ENCODE measurements at regions not wholly inside any gene's neighbourhood (a gene's known extent, or its start where the extent isn't known, plus 50 kb on each side); places are given as distances from the start of the nearest gene placed in this dataset.

DNA sequence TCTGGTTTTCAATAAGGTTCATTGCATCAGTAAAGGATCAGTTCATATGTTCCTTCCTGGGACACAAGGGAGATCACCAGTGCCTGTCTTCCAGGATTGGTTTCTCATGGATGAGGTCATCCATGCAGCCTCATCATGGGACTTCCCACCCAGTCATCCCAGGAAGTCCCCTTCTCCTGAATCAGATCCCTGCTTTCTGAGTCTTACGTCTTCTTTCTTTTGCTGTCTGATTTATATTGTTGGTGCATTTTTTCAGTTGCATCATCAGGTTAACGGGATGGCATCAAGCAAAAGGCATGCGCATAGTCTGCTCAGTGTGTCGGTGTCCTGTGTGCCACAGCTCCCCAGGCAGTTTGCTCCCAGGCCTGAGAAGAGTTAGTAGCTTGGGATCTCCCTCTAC lies 105.9 kb downstream of the SOX11 start:
- DNase-seq (ENCODE audit: low read depth, low spot score) (no peak), FAIRE-seq (no peak)
- dilution Hi-C loops (cut with MboI; ENCODE audit: extremely low pct_ligation_motif_present, low sequenced_read_pairs), result no loop called here

GRCh38 chr2:5799348-5799747 lies 107.2 kb downstream of the SOX11 start:
- dilution Hi-C loops (cut with MboI; ENCODE audit: extremely low pct_ligation_motif_present, low sequenced_read_pairs), result no loop called here
- no peaks in the 10 kb centered on the region for H3K79me2 ChIP-seq (ENCODE audit: control insufficient read depth, insufficient read depth, low read length)
- H3K9ac ChIP-seq (ENCODE audit: control insufficient read depth, extremely low read depth, insufficient read depth, low read length), result no peak overlapping the region
- no peak overlapping the region for H3K4me3 ChIP-seq (ENCODE audit: control insufficient read depth in 2 of 3, extremely low read depth in 1 of 3, insufficient read depth in 2 of 3, low read depth in 1 of 3, low read length in 3 of 3)
- FAIRE-seq, result no peak
- no peak overlapping the region for H3K27ac ChIP-seq (ENCODE audit: control insufficient read depth, insufficient read depth, low read length)
- no peak overlapping the region for H2AFZ ChIP-seq (ENCODE audit: control insufficient read depth, low read length)
- no peaks in the 10 kb centered on the region for H3K4me1 ChIP-seq (ENCODE audit: control insufficient read depth, extremely low read depth, insufficient read depth, low read length)
- no peak for TF ChIP-seq EZH2 (IDR thresholded peaks at IDR 0.05; ENCODE audit: low read length)
- TF ChIP-seq CTCF (optimal IDR thresholded peaks at IDR 0.05 in 1 of 3, IDR thresholded peaks at IDR 0.05 in 1 of 3, conservative IDR thresholded peaks at IDR 0.05 in 1 of 3; ENCODE audit: extremely low read depth in 1 of 3, insufficient read depth in 2 of 3, low read length in 3 of 3), result no peak
- no peak for DNase-seq (ENCODE audit: low read depth, low spot score)
- H3K9me3 ChIP-seq (ENCODE audit: control insufficient read depth, low read depth, low read length), result peaks cover 2% of the 10 kb centered on the region
- no peak overlapping the region for H3K4me2 ChIP-seq (ENCODE audit: control insufficient read depth, extremely low read depth, insufficient read depth, low read depth, low read length)
- H4K20me1 ChIP-seq (ENCODE audit: control insufficient read depth, extremely low read depth, insufficient read depth, low read length), result no peaks in the 10 kb centered on the region
- H3K9me1 ChIP-seq (ENCODE audit: control insufficient read depth, extremely low read depth, insufficient read depth, low read length), result no peaks in the 10 kb centered on the region
- no peaks in the 10 kb centered on the region for H3K27me3 ChIP-seq (ENCODE audit: control insufficient read depth, extremely low read depth, insufficient read depth, low read length)
- no peaks in the 10 kb centered on the region for H3K36me3 ChIP-seq (ENCODE audit: control insufficient read depth in 2 of 2, extremely low read depth in 1 of 2, insufficient read depth in 2 of 2, low read length in 2 of 2)

More for the DNA sequence above, 105.9 kb downstream of the SOX11 start:
- no peak overlapping the region for H2AFZ ChIP-seq (ENCODE audit: control insufficient read depth, low read length)
- H3K36me3 ChIP-seq (ENCODE audit: control insufficient read depth in 2 of 2, extremely low read depth in 1 of 2, insufficient read depth in 2 of 2, low read length in 2 of 2), result no peaks in the 10 kb centered on the region
- no peak overlapping the region for H3K4me3 ChIP-seq (ENCODE audit: control insufficient read depth in 2 of 3, extremely low read depth in 1 of 3, insufficient read depth in 2 of 3, low read depth in 1 of 3, low read length in 3 of 3)
- no peaks in the 10 kb centered on the region for H4K20me1 ChIP-seq (ENCODE audit: control insufficient read depth, extremely low read depth, insufficient read depth, low read length)
- H3K9me3 ChIP-seq (ENCODE audit: control insufficient read depth, low read depth, low read length), result peaks cover 2% of the 10 kb centered on the region
- H3K4me1 ChIP-seq (ENCODE audit: control insufficient read depth, extremely low read depth, insufficient read depth, low read length), result no peaks in the 10 kb centered on the region
- no peaks in the 10 kb centered on the region for H3K27me3 ChIP-seq (ENCODE audit: control insufficient read depth, extremely low read depth, insufficient read depth, low read length)
- no peaks in the 10 kb centered on the region for H3K79me2 ChIP-seq (ENCODE audit: control insufficient read depth, insufficient read depth, low read length)
- TF ChIP-seq CTCF (optimal IDR thresholded peaks at IDR 0.05 in 1 of 3, IDR thresholded peaks at IDR 0.05 in 1 of 3, conservative IDR thresholded peaks at IDR 0.05 in 1 of 3; ENCODE audit: extremely low read depth in 1 of 3, insufficient read depth in 2 of 3, low read length in 3 of 3) (no peak), EZH2 (IDR thresholded peaks at IDR 0.05; ENCODE audit: low read length) (no peak)
- no peak overlapping the region for H3K4me2 ChIP-seq (ENCODE audit: control insufficient read depth, extremely low read depth, insufficient read depth, low read depth, low read length)
- H3K27ac ChIP-seq (ENCODE audit: control insufficient read depth, insufficient read depth, low read length), result no peak overlapping the region
- no peaks in the 10 kb centered on the region for H3K9me1 ChIP-seq (ENCODE audit: control insufficient read depth, extremely low read depth, insufficient read depth, low read length)
- no peak overlapping the region for H3K9ac ChIP-seq (ENCODE audit: control insufficient read depth, extremely low read depth, insufficient read depth, low read length)
